Astrocyte of the hippocampus (primary cell): ENCODE measurements at regions not wholly inside any gene's neighbourhood (a gene's known extent, or its start where the extent isn't known, plus 50 kb on each side); places are given as distances from the start of the nearest gene placed in this dataset.

Experiments used
- DNase-seq: peaks from one replicate; pipeline ENCODE4 v3.0.0; 2011; ENCODE audit warnings: low read depth, low spot score

- DNase-seq: no peak
Measured at GRCh38 chr5:2335733-2336515, 415.6 kb downstream of the IRX2 start.

GRCh38 chr5:2335125-2335732, 416.2 kb downstream of the IRX2 start:
- DNase-seq: no peak

- DNase-seq: no peak
Measured at GRCh38 chr5:2334719-2335118, 416.8 kb downstream of the IRX2 start.

- DNase-seq: no peak
Measured at GRCh38 chr5:2333291-2333690, 418.2 kb downstream of the IRX2 start.

GRCh38 chr5:2332521-2332920, 419.0 kb downstream of the IRX2 start:
- DNase-seq: no peak

GRCh38 chr5:2330325-2331130, 420.9 kb downstream of the IRX2 start:
- DNase-seq: no peak

- DNase-seq: no peak
Measured at GRCh38 chr5:2329741-2330140, 421.7 kb downstream of the IRX2 start.

GRCh38 chr5:2326601-2327000, 424.9 kb downstream of the IRX2 start:
- DNase-seq: no peak

- no peak for DNase-seq
Measured at GRCh38 chr5:2324788-2325187, 426.7 kb downstream of the IRX2 start.

GRCh38 chr5:2320611-2321010, 430.9 kb downstream of the IRX2 start:
- DNase-seq: no peak

- no peak for DNase-seq
Measured at GRCh38 chr5:2317540-2317939, 433.9 kb downstream of the IRX2 start.

- DNase-seq: no peak
Measured at GRCh38 chr5:2311851-2312250, 429.1 kb upstream of the IRX4 start.

GRCh38 chr5:2310946-2311345, 428.2 kb upstream of the IRX4 start:
- no peak for DNase-seq

- DNase-seq: no peak
Measured at GRCh38 chr5:2307631-2308030, 424.9 kb upstream of the IRX4 start.

- no peak for DNase-seq
Measured at GRCh38 chr5:2306711-2307110, 424.0 kb upstream of the IRX4 start.

- DNase-seq: no peak
Measured at GRCh38 chr5:2303431-2304100, 420.8 kb upstream of the IRX4 start.

GRCh38 chr5:2302169-2302568, 419.4 kb upstream of the IRX4 start:
- no peak for DNase-seq

GRCh38 chr5:2300861-2301574, 418.3 kb upstream of the IRX4 start:
- no peak for DNase-seq

- no peak for DNase-seq
Measured at GRCh38 chr5:2300421-2300820, 417.7 kb upstream of the IRX4 start.

GRCh38 chr5:2299388-2300220, 416.9 kb upstream of the IRX4 start:
- DNase-seq: no peak

GRCh38 chr5:2298781-2299180, 416.1 kb upstream of the IRX4 start:
- no peak for DNase-seq
